ENCODE measurements at regions not wholly inside any gene's neighbourhood (a gene's known extent, or its start where the extent isn't known, plus 50 kb on each side); places are given as distances from the start of the nearest gene placed in this dataset.

DNA sequence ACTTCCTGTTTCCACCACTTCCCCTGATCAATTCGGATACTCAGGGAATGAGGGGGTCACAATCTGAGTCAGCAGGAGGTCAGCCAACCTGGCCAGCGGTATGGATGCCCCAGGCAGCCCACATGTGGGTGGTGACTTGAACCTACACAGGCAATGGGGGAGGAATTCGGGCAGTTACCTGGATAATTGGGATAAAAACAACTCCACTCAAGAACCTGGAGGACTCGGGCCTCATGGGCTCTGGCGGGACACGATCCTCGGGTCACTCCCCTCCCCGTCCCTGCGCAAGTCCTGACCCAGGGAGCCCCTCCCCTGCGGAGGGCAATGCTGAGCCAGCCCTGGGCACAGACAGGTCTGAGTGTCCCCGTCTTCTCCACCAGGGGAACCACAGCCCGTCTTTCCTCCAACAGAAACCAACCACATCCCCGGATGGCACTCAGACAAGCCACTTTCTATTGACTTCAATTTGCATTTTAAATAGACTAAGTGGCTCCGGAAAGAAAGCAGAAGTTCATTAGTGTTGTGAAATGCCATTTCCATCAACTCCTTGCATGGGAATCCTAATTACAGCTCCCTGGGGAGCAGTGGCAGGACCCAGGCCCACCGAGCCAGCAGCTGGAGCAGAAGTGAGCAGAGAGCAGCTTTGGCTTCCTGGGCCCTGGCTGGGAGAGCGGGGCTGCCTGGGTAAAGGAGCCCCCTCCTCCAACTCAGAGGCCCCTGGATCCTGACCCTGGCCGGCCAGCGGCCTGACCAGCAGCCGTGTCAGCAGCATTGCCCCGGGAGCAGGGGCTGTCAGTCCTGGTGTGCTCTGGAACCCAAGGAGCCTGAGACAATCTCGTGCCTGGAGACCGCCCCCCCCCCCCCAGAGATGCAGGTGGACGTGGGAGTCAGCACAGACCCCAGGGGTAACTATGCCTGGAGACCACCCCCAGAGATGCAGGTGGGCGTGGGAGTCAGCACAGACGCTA is 374.1 kb downstream of the ADGRD1 start:
- TF ChIP-seq, protein P1, sequence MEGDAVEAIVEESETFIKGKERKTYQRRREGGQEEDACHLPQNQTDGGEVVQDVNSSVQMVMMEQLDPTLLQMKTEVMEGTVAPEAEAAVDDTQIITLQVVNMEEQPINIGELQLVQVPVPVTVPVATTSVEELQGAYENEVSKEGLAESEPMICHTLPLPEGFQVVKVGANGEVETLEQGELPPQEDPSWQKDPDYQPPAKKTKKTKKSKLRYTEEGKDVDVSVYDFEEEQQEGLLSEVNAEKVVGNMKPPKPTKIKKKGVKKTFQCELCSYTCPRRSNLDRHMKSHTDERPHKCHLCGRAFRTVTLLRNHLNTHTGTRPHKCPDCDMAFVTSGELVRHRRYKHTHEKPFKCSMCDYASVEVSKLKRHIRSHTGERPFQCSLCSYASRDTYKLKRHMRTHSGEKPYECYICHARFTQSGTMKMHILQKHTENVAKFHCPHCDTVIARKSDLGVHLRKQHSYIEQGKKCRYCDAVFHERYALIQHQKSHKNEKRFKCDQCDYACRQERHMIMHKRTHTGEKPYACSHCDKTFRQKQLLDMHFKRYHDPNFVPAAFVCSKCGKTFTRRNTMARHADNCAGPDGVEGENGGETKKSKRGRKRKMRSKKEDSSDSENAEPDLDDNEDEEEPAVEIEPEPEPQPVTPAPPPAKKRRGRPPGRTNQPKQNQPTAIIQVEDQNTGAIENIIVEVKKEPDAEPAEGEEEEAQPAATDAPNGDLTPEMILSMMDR (IDR thresholded peaks at IDR 0.05), result no peak
- TF ChIP-seq POLR2A (IDR thresholded peaks at IDR 0.05), result no peak
